ENCODE measurements at regions not wholly inside any gene's neighbourhood (a gene's known extent, or its start where the extent isn't known, plus 50 kb on each side); places are given as distances from the start of the nearest gene placed in this dataset.
"Not testable (repeated sequence)": the region's sequence is repeated elsewhere in the genome, so short reads cannot be mapped to it uniquely, and the experiment has no call there.

- no peak for DNase-seq (ENCODE audit: low read depth in 1 of 2, low spot score in 1 of 2)
These were observed 659.5 kb upstream of the NRG3 start for GRCh38 chr10:81215498-81215897.

DNA sequence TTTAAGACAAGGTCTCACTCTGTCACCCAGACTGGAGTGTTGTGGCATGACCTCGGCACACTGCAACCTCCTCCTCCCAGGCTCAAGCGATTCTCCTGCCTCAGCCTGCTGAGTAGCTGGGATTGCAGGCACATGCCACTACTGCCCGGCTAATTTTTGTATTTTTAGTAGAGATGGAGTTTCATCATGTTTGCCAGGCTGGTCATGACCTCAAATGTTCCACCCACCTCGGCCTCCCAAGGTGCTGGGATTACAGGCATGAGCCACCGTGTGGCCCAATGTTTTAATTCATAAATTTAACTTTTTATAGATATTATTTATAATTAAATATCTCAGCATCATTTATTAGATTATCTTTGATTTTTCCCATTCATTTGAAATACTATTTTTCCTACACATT, 658.0 kb upstream of the NRG3 start:
- no peak for DNase-seq (ENCODE audit: low read depth in 1 of 2, low spot score in 1 of 2)

DNA sequence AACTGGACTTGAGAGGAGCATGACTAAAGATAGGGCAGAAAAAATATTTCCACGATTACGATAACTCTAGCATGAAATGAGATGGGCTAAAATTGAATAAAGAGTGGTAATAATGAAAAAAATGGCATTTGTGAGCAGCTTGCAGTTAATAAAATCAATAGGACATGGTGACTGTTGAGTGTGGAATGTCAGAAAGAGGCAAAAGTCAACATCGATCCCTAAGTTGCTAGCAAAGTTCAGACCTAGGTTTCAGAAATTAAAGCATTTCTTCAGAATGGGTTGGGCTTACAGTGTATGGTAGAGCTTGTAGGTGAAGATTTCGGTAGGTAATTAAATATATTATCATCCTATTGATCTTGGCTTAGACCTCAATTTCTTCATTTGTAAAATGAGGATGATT, 656.7 kb upstream of the NRG3 start:
- DNase-seq (ENCODE audit: low read depth in 1 of 2, low spot score in 1 of 2), result no peak

GRCh38 chr10:81219758-81220157, 655.2 kb upstream of the NRG3 start:
- DNase-seq (ENCODE audit: low read depth in 1 of 2, low spot score in 1 of 2), result no peak

GRCh38 chr10:81248886-81249285, 626.1 kb upstream of the NRG3 start:
- no peak for DNase-seq (ENCODE audit: low read depth in 1 of 2, low spot score in 1 of 2)

GRCh38 chr10:81251457-81252115, 623.4 kb upstream of the NRG3 start:
- no peak for DNase-seq (ENCODE audit: low read depth in 1 of 2, low spot score in 1 of 2)

- DNase-seq (ENCODE audit: low read depth in 1 of 2, low spot score in 1 of 2), result not testable (repeated sequence)
These were observed 610.0 kb upstream of the NRG3 start for GRCh38 chr10:81264991-81265390.

- DNase-seq (ENCODE audit: low read depth in 1 of 2, low spot score in 1 of 2), result no peak
These were observed 604.9 kb upstream of the NRG3 start for GRCh38 chr10:81270051-81270450.

GRCh38 chr10:81280497-81281479, 594.2 kb upstream of the NRG3 start:
- DNase-seq (ENCODE audit: low read depth in 1 of 2, low spot score in 1 of 2), result no peak

- no peak for DNase-seq (ENCODE audit: low read depth in 1 of 2, low spot score in 1 of 2)
These were observed 586.5 kb upstream of the NRG3 start for GRCh38 chr10:81288544-81288943.

DNA sequence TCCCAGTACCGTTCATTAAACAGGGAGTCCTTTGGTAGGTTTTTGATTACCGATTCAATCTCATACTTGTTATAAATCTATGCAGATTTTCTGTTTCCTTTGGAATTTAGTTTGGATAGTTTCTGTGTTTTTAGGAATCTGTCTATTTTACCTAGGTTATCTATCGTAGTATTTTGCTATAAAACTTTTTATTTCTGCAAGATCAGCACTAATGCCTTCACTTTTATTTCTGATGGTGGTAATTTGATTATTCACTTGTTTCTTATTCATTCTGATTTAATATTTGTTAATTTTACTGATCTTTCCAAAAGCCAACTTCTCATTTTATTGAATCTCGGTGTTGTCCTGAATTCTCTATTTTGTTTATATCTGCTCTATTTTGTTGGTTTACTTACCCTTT, 577.7 kb upstream of the NRG3 start:
- no peak for DNase-seq (ENCODE audit: low read depth in 1 of 2, low spot score in 1 of 2)

GRCh38 chr10:81303656-81304055, 571.3 kb upstream of the NRG3 start:
- no peak for DNase-seq (ENCODE audit: low read depth in 1 of 2, low spot score in 1 of 2)

- no peak for DNase-seq (ENCODE audit: low read depth in 1 of 2, low spot score in 1 of 2)
These were observed 567.8 kb upstream of the NRG3 start for GRCh38 chr10:81306971-81307782.

- DNase-seq (ENCODE audit: low read depth in 1 of 2, low spot score in 1 of 2), result no peak
These were observed 565.9 kb upstream of the NRG3 start for GRCh38 chr10:81309041-81309552.

GRCh38 chr10:81314471-81314870, 560.5 kb upstream of the NRG3 start:
- no peak for DNase-seq (ENCODE audit: low read depth in 1 of 2, low spot score in 1 of 2)

GRCh38 chr10:81315026-81315425, 560.0 kb upstream of the NRG3 start:
- DNase-seq (ENCODE audit: low read depth in 1 of 2, low spot score in 1 of 2), result no peak

DNA sequence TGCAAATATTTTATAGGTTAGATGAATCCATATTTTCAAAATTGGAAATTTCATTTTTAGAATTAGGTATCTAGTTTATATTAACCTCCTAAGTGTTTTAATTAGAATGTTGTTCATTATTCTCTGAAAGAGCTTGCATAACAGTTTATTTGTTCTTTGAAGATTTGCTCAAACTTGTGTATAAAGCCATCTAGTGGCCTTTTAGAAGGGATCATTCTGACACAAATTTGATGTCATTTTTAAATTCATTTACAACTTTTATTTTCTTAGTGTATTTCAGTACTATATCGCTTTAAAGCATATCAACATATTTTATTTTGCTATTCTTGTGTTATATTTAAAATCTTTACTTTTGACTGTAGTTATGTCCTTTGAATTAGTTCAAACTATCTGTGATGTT, 527.0 kb upstream of the NRG3 start:
- no peak for DNase-seq (ENCODE audit: low read depth in 1 of 2, low spot score in 1 of 2)

DNA sequence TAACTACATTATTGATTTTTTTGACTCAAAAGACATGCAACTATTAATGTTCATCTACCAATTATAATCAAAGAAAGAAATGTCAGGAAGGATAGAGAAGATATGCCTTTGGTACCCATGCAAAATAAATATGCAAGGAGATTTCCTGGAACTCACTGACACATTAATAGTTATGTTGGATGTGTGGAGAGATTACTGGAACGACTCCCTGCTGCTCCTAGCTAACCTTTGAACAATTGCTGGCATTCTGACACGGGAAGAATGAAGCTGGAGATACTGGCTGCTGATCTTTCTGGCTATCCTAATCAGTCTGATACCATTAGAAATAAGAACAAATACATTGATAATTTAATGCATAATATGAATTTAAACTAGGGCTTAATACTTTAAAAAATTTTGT, 507.9 kb upstream of the NRG3 start:
- no peak for DNase-seq (ENCODE audit: low read depth in 1 of 2, low spot score in 1 of 2)

- DNase-seq (ENCODE audit: low read depth in 1 of 2, low spot score in 1 of 2), result no peak
These were observed 488.2 kb upstream of the NRG3 start for GRCh38 chr10:81386817-81387216.

- DNase-seq (ENCODE audit: low read depth in 1 of 2, low spot score in 1 of 2), result no peak
These were observed 471.5 kb upstream of the NRG3 start for GRCh38 chr10:81403451-81403850.

- DNase-seq (ENCODE audit: low read depth in 1 of 2, low spot score in 1 of 2), result no peak
These were observed 469.6 kb upstream of the NRG3 start for GRCh38 chr10:81405399-81405798.

All from stimulated activated CD4-positive, alpha-beta T cell treated with anti-CD3 and anti-CD28 coated beads, Interleukin-15, amount 100 ng/mL, for 1 hour (primary cell).